ENCODE measurements at regions not wholly inside any gene's neighbourhood (a gene's known extent, or its start where the extent isn't known, plus 50 kb on each side); places are given as distances from the start of the nearest gene placed in this dataset.
A peak's percentile ranks its signal among the peaks of the same experiment; 100 is the strongest.
"Not testable (repeated sequence)": the region's sequence is repeated elsewhere in the genome, so short reads cannot be mapped to it uniquely, and the experiment has no call there.

DNA sequence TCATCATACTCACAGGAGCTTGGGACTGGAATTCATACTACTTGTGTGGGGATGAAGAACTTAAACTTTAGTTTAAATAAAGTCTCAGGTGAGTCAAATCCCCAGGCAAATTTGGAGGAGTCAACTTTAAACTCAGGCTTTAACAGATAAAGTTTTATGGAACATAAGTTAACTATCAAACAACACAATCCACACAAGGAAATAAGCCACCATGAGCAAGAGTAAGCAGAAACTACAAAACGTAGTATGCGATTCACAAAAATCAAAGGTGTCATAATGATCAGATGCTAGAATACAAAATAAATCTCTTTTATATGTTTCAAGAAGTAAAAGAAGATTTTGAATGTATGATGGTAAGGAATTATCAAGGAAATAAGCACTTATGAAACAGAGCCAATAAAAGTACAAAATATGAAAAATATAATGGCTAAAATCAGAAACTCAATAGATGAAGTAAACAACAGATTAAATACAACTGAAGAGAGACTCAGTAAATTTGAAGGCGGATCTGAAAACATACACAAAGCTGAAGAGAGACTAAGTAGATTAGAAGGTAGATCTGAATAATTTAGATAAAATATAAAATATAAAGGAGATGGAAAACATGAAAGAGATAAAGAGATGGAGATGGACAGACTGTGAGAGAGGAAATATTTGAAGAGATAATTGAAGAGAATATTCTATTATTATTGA lies 97.5 kb upstream of the TWIST2 start:
- no peak for DNase-seq (ENCODE audit: low spot score)

DNA sequence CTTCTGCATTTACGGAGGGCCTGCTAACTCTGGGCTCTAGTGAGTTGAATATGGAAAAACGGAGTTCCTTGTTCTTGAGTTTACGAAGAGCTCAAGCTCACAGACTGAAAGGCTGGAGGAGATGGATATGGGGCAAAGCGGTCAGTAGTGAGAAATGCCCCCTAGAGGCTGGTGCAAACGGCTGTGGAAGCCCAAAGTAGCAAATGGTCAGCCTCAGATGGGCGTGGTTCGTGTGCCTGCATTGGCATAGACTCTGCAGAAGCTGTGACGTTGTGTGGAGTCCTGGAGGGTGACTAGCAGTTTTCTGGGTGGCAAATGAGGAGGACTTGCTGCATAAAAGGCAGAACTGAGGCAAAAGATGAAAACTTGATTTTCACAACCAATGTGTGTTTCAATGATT lies 93.6 kb upstream of the TWIST2 start:
- no peak for DNase-seq (ENCODE audit: low spot score)

GRCh38 chr2:238761868-238762267 lies 86.0 kb upstream of the TWIST2 start:
- DNase-seq (ENCODE audit: low spot score): no peak

GRCh38 chr2:238763471-238763995 lies 84.4 kb upstream of the TWIST2 start:
- DNase-seq (ENCODE audit: low spot score): no peak

DNA sequence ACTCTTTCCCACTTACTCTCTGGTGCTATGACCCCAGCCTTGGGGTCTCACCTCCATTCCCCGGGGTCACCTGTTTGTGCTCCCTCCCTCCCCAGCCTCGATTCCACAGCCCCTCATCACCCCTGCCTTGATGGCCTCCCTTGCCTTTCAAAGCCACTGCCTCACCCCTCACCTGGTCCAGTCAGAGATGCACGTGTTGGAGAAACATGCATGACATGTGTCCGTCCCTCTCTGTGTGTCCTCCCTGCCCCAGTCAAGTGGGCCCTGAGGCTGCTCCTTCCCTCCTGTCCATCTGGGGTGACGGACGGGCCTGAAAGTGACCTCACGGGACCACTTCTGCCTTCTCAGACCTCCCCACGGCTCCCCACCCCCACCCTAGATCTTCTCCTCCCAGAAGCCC lies 82.3 kb upstream of the TWIST2 start:
- no peak for DNase-seq (ENCODE audit: low spot score)

DNA sequence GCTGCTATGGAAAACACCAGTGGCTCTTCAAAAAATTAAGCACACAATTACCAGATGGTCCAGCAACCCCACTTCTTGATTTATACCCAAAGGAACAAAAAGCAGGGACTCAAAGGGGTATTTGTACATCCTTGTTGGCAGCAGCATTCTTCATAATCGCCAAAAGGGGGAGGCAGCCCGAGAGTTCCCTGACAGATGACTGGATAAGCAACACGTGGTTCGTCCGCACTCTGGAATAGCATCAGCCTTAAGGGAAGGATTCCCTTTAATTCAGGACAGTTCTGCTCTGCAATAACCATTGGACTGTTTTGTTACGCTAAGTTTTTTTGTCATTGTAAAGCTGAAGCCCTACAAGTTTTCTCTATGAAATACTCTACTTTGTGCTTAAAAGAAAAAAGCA lies 76.7 kb upstream of the TWIST2 start:
- DNase-seq (ENCODE audit: low spot score): peak; percentile 7

DNA sequence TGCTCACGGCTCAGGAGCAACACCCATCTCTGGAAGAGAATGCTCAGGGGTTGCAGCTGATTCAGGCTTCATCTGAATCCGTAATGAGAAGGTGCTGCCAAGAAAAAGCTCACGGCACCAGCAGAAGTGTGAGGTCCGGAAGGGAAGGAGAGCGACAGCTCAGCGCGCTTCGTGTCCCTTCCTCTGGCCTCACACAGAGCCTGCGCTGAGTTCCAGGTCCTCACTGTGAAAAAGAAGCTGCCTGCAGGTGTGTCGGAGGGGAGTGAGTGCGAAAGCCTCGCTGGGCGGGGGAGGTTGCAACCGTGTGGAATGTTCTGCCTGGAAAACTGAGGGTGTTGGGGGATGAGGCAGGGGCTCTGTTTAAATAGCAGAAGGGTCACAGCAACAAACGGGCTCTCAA lies 76.2 kb upstream of the TWIST2 start:
- DNase-seq (ENCODE audit: low spot score): no peak

DNA sequence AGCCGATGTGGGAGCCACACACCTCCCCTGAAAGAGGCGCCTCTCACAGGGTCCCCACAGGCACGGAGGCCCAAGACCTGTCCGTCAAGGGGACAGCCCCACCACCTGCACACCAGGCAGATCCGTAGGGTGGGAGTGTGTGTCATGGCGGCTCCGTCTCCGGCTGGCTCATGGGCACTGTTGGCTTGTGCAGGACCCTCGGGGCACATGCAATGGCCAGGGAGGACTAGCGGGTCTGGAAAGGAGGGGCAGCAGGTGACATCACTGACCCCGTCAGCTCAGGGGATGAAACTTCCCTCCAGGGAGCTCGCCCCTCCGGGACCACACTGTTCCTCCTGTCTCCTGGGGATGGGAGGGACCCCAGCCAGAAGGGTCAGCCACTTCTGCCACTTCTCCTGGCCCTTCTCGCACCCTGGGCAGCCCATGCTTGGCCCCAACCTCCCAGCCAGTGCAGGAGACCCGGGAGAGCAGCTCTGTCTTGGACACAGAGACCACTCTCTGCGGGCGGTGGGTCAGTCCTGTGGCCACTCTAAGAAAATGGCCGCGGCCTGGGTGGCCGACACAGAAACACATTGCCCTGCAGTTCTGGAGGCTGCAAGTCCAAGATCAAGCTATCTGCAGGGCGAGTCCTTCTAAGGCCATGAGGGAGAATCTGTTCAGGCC lies 75.1 kb upstream of the TWIST2 start:
- no peak for DNase-seq (ENCODE audit: low spot score)

GRCh38 chr2:238773472-238773871 lies 74.4 kb upstream of the TWIST2 start:
- no peak for DNase-seq (ENCODE audit: low spot score)

- DNase-seq (ENCODE audit: low spot score): no peak
Observed at GRCh38 chr2:238774071-238774470, 73.8 kb upstream of the TWIST2 start.

- DNase-seq (ENCODE audit: low spot score): no peak
Observed at GRCh38 chr2:238774980-238775509, 72.8 kb upstream of the TWIST2 start.

GRCh38 chr2:238775591-238775990 lies 72.3 kb upstream of the TWIST2 start:
- DNase-seq (ENCODE audit: low spot score): no peak

- no peak for DNase-seq (ENCODE audit: low spot score)
Observed at GRCh38 chr2:238776003-238776760, 71.7 kb upstream of the TWIST2 start.

GRCh38 chr2:238776761-238777046 lies 71.2 kb upstream of the TWIST2 start:
- not testable (repeated sequence) for DNase-seq (ENCODE audit: low spot score)

GRCh38 chr2:238777369-238778067 lies 70.4 kb upstream of the TWIST2 start:
- DNase-seq (ENCODE audit: low spot score): no peak

DNA sequence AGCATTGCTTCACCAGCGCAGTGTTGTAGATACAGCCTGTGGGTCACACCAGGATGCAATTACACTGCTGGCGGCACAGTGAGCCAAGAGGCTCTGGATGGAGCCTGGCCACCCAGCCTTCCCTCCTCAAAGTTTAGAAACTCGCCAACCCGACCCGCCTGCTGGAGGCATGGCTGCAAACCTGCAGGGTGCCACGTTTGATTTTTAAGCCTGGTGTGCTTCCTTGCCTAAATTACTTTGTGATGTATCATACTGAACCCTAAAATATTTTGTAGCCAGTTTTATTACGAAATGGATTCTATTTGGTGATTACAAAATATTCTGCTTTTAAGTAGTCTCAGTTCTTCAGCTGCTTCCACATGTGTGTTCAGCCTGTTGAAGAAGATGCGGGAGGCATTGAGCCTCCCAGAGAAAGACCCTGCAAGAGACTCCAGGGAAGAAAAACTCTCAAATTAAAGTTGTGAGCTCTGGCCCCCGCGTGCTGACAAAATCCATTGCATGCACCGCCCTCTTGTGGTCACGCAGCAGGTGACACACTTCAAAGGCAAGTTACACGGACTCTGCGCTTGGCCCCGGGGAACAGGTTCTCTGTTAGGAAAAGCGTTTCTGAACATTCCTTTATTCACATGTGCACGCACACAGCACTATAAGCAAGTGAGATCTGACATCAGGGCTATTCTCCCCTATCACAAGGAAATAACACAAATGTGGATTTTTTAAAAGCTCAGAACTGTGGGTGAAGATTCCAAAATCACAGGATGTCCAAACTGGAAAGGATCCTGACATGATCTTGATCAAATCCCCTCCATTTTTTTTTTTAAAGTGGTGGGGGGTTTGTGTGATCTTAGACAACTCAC lies 63.0 kb upstream of the TWIST2 start:
- peak; percentile 40 for DNase-seq (ENCODE audit: low spot score)

- DNase-seq (ENCODE audit: low spot score): no peak
Observed at GRCh38 chr2:238785528-238785860, 62.4 kb upstream of the TWIST2 start.

DNA sequence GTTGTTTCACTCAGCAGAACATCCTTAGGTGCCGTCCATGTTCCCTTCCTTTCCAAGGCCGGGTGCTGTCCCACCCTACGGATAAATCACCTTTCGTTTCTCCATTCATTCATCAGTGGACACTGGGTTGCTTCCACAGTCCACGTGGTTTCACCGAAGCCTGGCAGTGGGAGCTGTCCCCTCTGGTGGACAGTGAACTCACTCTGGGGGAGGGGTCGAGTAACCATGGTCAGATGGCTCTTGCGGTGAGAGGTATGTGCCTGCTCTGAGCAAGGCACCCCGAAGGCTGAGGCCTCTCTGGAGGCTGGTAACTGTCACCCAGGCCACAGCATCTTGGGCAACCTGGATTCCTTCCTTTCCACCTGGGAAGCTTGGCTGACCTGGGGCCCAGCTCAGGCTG lies 61.5 kb upstream of the TWIST2 start:
- DNase-seq (ENCODE audit: low spot score): no peak

GRCh38 chr2:238786792-238787490 lies 60.9 kb upstream of the TWIST2 start:
- DNase-seq (ENCODE audit: low spot score): no peak

DNA sequence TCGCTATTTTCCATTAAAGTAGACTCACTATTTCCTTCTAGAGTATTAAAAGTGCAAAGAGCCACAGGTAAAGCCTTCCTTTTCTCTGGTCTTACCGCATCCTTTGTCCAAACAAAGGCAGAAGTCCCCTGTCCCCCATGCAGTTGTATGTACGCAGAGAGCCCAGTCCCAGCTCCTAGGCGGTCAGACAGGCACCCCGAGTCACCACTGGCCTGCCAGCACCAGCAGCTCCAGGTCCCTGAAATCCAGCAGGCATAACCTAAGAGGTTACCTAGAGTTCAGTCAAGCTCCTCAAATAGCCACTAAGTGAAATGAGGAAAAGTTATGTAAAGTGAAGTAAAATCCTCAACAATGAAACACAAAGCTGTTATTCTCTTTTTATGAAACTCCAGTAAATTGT lies 60.4 kb upstream of the TWIST2 start:
- no peak for DNase-seq (ENCODE audit: low spot score)

GRCh38 chr2:238789317-238789806 lies 58.5 kb upstream of the TWIST2 start:
- no peak for DNase-seq (ENCODE audit: low spot score)

Data from globus pallidus (tissue), 1 donor.